H9 (cell line): ENCODE measurements at regions not wholly inside any gene's neighbourhood (a gene's known extent, or its start where the extent isn't known, plus 50 kb on each side); places are given as distances from the start of the nearest gene placed in this dataset.

Experiments
- DNase-seq: peaks from one replicate; pipeline ENCODE4 v3.0.0-alpha.2; 2017
- H2AFZ ChIP-seq: one replicate; pipeline ENCODE4 v1.6.1; 2013; ENCODE audit warnings: mild to moderate bottlenecking, low read length, control low read depth, moderate library complexity
- H2AK5ac ChIP-seq: 2 replicates; pipeline ENCODE4 v1.6.1; 2013; ENCODE audit warnings: low read length, control low read depth, mixed read lengths; ENCODE audit not compliant: insufficient read length
- H2BK120ac ChIP-seq: one replicate; pipeline ENCODE4 v1.6.1; 2013; ENCODE audit warnings: low read depth, mild to moderate bottlenecking, low read length, control low read depth, inconsistent platforms; ENCODE audit not compliant: poor library complexity, severe bottlenecking
- H2BK12ac ChIP-seq: 2 replicates; pipeline ENCODE4 v1.6.1; 2013; ENCODE audit warnings: low read length, control low read depth, mixed read lengths, low read depth; ENCODE audit not compliant: insufficient read length
- H2BK15ac ChIP-seq: 2 replicates; pipeline ENCODE4 v1.6.1; 2013; ENCODE audit warnings: low read depth, low read length, control low read depth
- H2BK20ac ChIP-seq: one replicate; pipeline ENCODE4 v1.6.1; 2013; ENCODE audit warnings: low read depth, mild to moderate bottlenecking, low read length, control low read depth, inconsistent platforms; ENCODE audit not compliant: poor library complexity, severe bottlenecking
- H2BK5ac ChIP-seq: 2 replicates; pipeline ENCODE4 v1.6.1; 2013; ENCODE audit warnings: low read length, control low read depth, mixed read lengths; ENCODE audit not compliant: insufficient read length
- H3K14ac ChIP-seq: 2 replicates; pipeline ENCODE4 v1.6.1; 2013; ENCODE audit warnings: low read length, control low read depth; ENCODE audit not compliant: insufficient read depth
- H3K18ac ChIP-seq: 2 replicates; pipeline ENCODE4 v1.6.1; 2013; ENCODE audit warnings: low read depth, mild to moderate bottlenecking, mixed read lengths, low read length, control low read depth; ENCODE audit not compliant: insufficient read length
- H3K23ac ChIP-seq: 2 replicates; pipeline ENCODE4 v1.6.1; 2013; ENCODE audit warnings: low read length, control low read depth, mixed read lengths, low read depth; ENCODE audit not compliant: insufficient read length
- H3K23me2 ChIP-seq: 2 replicates; pipeline ENCODE4 v1.6.1; 2013; ENCODE audit warnings: low read depth, mild to moderate bottlenecking, mixed read lengths, low read length, control low read depth; ENCODE audit not compliant: insufficient read length, poor library complexity, severe bottlenecking
- H3K27ac ChIP-seq: 2 replicates; pipeline ENCODE4 v1.5.1; 2013; ENCODE audit warnings: low read length, control low read depth, mixed read lengths, low read depth; ENCODE audit not compliant: insufficient read length
- H3K27me3 ChIP-seq: 2 replicates; pipeline ENCODE4 v1.6.1; 2013; ENCODE audit warnings: low read length, control low read depth, inconsistent platforms; ENCODE audit not compliant: insufficient read depth
- H3K4ac ChIP-seq: 2 replicates; pipeline ENCODE4 v1.6.1; 2013; ENCODE audit warnings: low read depth, mild to moderate bottlenecking, control low read depth, inconsistent platforms, low read length, moderate library complexity
- H3K4me1 ChIP-seq: 2 replicates; pipeline ENCODE4 v1.6.1; 2013; ENCODE audit warnings: low read length, control low read depth, inconsistent platforms; ENCODE audit not compliant: insufficient read depth
- H3K4me2 ChIP-seq: 2 replicates; pipeline ENCODE4 v1.6.1; 2013; ENCODE audit warnings: low read length, control low read depth, mixed read lengths; ENCODE audit not compliant: insufficient read length, insufficient read depth
- H3K56ac ChIP-seq: 2 replicates; pipeline ENCODE4 v1.6.1; 2013; ENCODE audit warnings: low read depth, mild to moderate bottlenecking, mixed read lengths, low read length, control low read depth; ENCODE audit not compliant: insufficient read length
- H3K79me1 ChIP-seq: 2 replicates; pipeline ENCODE4 v1.6.1; 2013; ENCODE audit warnings: low read depth, mild to moderate bottlenecking, moderate library complexity, low read length, control low read depth, inconsistent platforms; ENCODE audit not compliant: insufficient read depth, poor library complexity, severe bottlenecking
- H3K79me2 ChIP-seq: 2 replicates; pipeline ENCODE4 v1.6.1; 2013; ENCODE audit warnings: low read length, control low read depth, inconsistent platforms; ENCODE audit not compliant: insufficient read depth
- H3K9ac ChIP-seq: 2 replicates; pipeline ENCODE4 v1.6.1; 2013; ENCODE audit warnings: low read length, control low read depth, mixed read lengths; ENCODE audit not compliant: insufficient read length; ENCODE audit errors: extremely low read depth
- H3K9me3 ChIP-seq: one replicate; pipeline ENCODE4 v1.6.1; 2013; ENCODE audit warnings: low read depth, low read length, inconsistent platforms; ENCODE audit not compliant: control insufficient read depth
- H3T11ph ChIP-seq: one replicate; pipeline ENCODE4 v1.6.1; 2013; ENCODE audit warnings: mild to moderate bottlenecking, low read length, control low read depth, inconsistent platforms
- H4K20me1 ChIP-seq: one replicate; pipeline ENCODE4 v1.6.1; 2013; ENCODE audit not compliant: control insufficient read depth, insufficient read length, insufficient read depth
- H4K5ac ChIP-seq: 2 replicates; pipeline ENCODE4 v1.6.1; 2013; ENCODE audit warnings: low read depth, mild to moderate bottlenecking, mixed read lengths, low read length, control low read depth; ENCODE audit not compliant: insufficient read length
- H4K8ac ChIP-seq: replicated peaks from 2 replicates; pipeline ENCODE4 v1.6.1; 2013; ENCODE audit warnings: low read length, control low read depth, mixed read lengths, low read depth; ENCODE audit not compliant: insufficient read length
- H4K91ac ChIP-seq: 2 replicates; pipeline ENCODE4 v1.6.1; 2013; ENCODE audit warnings: low read depth, mild to moderate bottlenecking, moderate library complexity, mixed read lengths, low read length, control low read depth; ENCODE audit not compliant: insufficient read length
- H3K27ac Mint-ChIP-seq, 3 experiments: 2 replicates in 2 of 3; 3 replicates in 1 of 3; pipeline ENCODE4 v1.8.0; 2020 to 2021; ENCODE audit warnings: mixed read lengths in 3 of 3, mild to moderate bottlenecking in 1 of 3, moderate library complexity in 1 of 3
- H3K27me3 Mint-ChIP-seq: 2 replicates; pipeline ENCODE4 v1.8.0; 2021; ENCODE audit warnings: low read depth, mild to moderate bottlenecking, moderate library complexity, mixed read lengths
- H3K36me3 Mint-ChIP-seq, 3 experiments: 2 replicates in 2 of 3; 3 replicates in 1 of 3; pipeline ENCODE4 v1.8.0; 2020 to 2021; ENCODE audit warnings: low read depth in 3 of 3, mixed read lengths in 3 of 3; ENCODE audit not compliant: insufficient read depth in 1 of 3
- H3K4me1 Mint-ChIP-seq, 2 experiments: 2 replicates each; pipeline ENCODE4 v1.8.0; 2020; ENCODE audit warnings: mixed read lengths in 2 of 2
- H3K4me3 Mint-ChIP-seq, 2 experiments: 2 replicates in 1 of 2; 3 replicates in 1 of 2; pipeline ENCODE4 v1.8.0; 2020 to 2021; ENCODE audit warnings: mild to moderate bottlenecking in 2 of 2, mixed read lengths in 2 of 2, moderate library complexity in 1 of 2
- H3K9me3 Mint-ChIP-seq, 2 experiments: 2 replicates in 1 of 2; 3 replicates in 1 of 2; pipeline ENCODE4 v1.8.0; 2020; ENCODE audit warnings: mild to moderate bottlenecking in 2 of 2, mixed read lengths in 2 of 2, moderate library complexity in 1 of 2
- TF ChIP-seq, protein P1 (sequence below): fragments of 200-600 bp; sonication (generic); conservative IDR thresholded peaks from 3 replicates; pipeline ENCODE4 v1.8.0; 2021; ENCODE audit warnings: antibody characterized with exemption, mild to moderate bottlenecking

GRCh38 chr3:174397848-174398247 is 461.3 kb upstream of the NAALADL2 start:
- Histone ChIP-seq H2BK120ac (no peak overlapping the region), H3K9me3 (no peaks in the 10 kb centered on the region), H3K4ac (no peak overlapping the region), H3K23ac (no peak overlapping the region), H3K56ac (no peak overlapping the region), H4K5ac (no peak overlapping the region), H2BK20ac (no peak overlapping the region), H3K27ac (no peak overlapping the region), H3K23me2 (no peaks in the 10 kb centered on the region), H3K79me1 (no peaks in the 10 kb centered on the region), H2AFZ (no peak overlapping the region), H2BK5ac (no peak overlapping the region), H2BK12ac (no peak overlapping the region), H3K9ac (no peak overlapping the region), H2BK15ac (no peak overlapping the region), H3K4me1 (no peaks in the 10 kb centered on the region), H2AK5ac (no peak overlapping the region), H4K91ac (no peak overlapping the region), H3K4me2 (no peak overlapping the region), H3K79me2 (no peaks in the 10 kb centered on the region), H4K8ac (no peak overlapping the region), H4K20me1 (no peaks in the 10 kb centered on the region), H3K18ac (no peak overlapping the region), H3K27me3 (no peaks in the 10 kb centered on the region), H3T11ph (no peak overlapping the region), H3K14ac (no peak overlapping the region)
- TF ChIP-seq, protein P1, sequence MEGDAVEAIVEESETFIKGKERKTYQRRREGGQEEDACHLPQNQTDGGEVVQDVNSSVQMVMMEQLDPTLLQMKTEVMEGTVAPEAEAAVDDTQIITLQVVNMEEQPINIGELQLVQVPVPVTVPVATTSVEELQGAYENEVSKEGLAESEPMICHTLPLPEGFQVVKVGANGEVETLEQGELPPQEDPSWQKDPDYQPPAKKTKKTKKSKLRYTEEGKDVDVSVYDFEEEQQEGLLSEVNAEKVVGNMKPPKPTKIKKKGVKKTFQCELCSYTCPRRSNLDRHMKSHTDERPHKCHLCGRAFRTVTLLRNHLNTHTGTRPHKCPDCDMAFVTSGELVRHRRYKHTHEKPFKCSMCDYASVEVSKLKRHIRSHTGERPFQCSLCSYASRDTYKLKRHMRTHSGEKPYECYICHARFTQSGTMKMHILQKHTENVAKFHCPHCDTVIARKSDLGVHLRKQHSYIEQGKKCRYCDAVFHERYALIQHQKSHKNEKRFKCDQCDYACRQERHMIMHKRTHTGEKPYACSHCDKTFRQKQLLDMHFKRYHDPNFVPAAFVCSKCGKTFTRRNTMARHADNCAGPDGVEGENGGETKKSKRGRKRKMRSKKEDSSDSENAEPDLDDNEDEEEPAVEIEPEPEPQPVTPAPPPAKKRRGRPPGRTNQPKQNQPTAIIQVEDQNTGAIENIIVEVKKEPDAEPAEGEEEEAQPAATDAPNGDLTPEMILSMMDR, result peak; percentile 61
- no peak for DNase-seq
- H3K27ac Mint-ChIP-seq, result no peak overlapping the region
- peaks cover 0 to 6% (median 5%) of the 10 kb centered on the region in 3 experiments; a peak in 5 of 7 replicates for H3K36me3 Mint-ChIP-seq
- H3K27me3 Mint-ChIP-seq, result no peaks in the 10 kb centered on the region
- H3K4me1 Mint-ChIP-seq, result peaks cover 0 to under 1% of the 10 kb centered on the region in 2 experiments; a peak in 1 of 4 replicates
- peaks cover 4 to 9% of the 10 kb centered on the region in 2 experiments; a peak in 4 of 5 replicates for H3K9me3 Mint-ChIP-seq
- no peak overlapping the region for H3K4me3 Mint-ChIP-seq
